ENCODE measurements at regions not wholly inside any gene's neighbourhood (a gene's known extent, or its start where the extent isn't known, plus 50 kb on each side); places are given as distances from the start of the nearest gene placed in this dataset.

GRCh38 chr6:87808005-87808757, 106.1 kb upstream of the AKIRIN2 start:
- no peak for DNase-seq (ENCODE audit: extremely low spot score)
- ChIA-PET CTCF (interaction anchor here (0.8 to 2.3 kb wide), 6 partner anchors 10 to 120 kb away, joined by 3 to 8 read pairs (median 3); no protein-coding TSS in a partner anchor), POLR2A (interaction anchor here (1.1 kb wide), 1 partner anchor 111 kb away, joined by 4 read pairs; no protein-coding TSS in a partner anchor)
- TF ChIP-seq, protein P1, sequence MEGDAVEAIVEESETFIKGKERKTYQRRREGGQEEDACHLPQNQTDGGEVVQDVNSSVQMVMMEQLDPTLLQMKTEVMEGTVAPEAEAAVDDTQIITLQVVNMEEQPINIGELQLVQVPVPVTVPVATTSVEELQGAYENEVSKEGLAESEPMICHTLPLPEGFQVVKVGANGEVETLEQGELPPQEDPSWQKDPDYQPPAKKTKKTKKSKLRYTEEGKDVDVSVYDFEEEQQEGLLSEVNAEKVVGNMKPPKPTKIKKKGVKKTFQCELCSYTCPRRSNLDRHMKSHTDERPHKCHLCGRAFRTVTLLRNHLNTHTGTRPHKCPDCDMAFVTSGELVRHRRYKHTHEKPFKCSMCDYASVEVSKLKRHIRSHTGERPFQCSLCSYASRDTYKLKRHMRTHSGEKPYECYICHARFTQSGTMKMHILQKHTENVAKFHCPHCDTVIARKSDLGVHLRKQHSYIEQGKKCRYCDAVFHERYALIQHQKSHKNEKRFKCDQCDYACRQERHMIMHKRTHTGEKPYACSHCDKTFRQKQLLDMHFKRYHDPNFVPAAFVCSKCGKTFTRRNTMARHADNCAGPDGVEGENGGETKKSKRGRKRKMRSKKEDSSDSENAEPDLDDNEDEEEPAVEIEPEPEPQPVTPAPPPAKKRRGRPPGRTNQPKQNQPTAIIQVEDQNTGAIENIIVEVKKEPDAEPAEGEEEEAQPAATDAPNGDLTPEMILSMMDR (IDR thresholded peaks at IDR 0.05; ENCODE audit: control extremely low read depth, extremely low read depth, low read depth, missing control alignments): no peak

DNA sequence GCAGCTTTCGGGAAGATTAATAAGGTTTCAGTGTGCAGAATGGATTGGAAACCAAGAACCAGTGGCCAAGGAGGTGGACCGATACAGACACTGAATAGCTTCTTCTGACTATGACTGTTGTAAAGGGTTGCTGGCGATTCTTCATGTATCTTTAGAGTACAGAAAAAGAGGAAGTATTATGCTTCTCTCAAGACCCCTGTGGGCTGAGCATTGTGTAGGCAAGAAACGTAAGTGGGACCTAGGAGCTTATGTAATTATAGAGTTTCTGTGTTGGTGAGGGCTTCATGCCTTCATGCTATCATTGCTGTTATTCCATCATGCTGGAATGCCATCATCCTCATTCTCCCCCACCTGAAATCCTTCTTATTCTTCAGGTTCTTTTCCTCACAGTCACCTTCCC, 105.4 kb upstream of the AKIRIN2 start:
- DNase-seq (ENCODE audit: extremely low spot score): peak; percentile 66

DNA sequence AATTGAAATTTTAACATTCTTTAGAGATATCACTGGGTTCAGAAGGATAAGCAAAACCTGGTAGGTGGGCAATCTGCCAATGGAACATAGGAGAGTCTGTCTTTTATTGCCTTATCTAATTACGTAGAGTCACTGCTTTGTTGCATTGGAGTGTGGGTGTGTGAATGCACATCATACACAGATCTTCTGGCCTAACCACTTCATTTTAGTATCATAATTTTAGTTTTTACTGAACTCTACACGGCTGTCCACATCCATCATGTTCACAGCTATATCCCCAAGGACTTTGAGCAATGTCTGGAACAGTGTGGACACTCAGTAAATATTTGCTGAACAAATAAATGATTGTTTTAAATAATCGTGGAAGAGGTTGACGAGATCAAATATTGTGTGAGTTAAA, 104.6 kb upstream of the AKIRIN2 start:
- no peak for DNase-seq (ENCODE audit: extremely low spot score)
- TF ChIP-seq, protein P1 (IDR thresholded peaks at IDR 0.05; ENCODE audit: control extremely low read depth, extremely low read depth, low read depth, missing control alignments): no peak
- ChIA-PET CTCF (interaction anchor here (1.0 to 2.5 kb wide), 11 partner anchors 8 to 127 kb away, joined by 3 to 12 read pairs (median 5); no protein-coding TSS in a partner anchor), POLR2A (no interaction called here)

More for the DNA sequence above, 105.4 kb upstream of the AKIRIN2 start:
- ChIA-PET POLR2A (interaction anchor here (1.1 kb wide), 1 partner anchor 110 kb away, joined by 4 read pairs; no protein-coding TSS in a partner anchor), CTCF (interaction anchor here (0.6 to 2.3 kb wide), 9 partner anchors 9 to 128 kb away, joined by 3 to 12 read pairs (median 3); no protein-coding TSS in a partner anchor)
- TF ChIP-seq, protein P1 (IDR thresholded peaks at IDR 0.05; ENCODE audit: control extremely low read depth, extremely low read depth, low read depth, missing control alignments): no peak

- TF ChIP-seq, protein P1 (IDR thresholded peaks at IDR 0.05; ENCODE audit: control extremely low read depth, extremely low read depth, low read depth, missing control alignments): no peak
- ChIA-PET CTCF (interaction anchor here (1.1 to 2.5 kb wide), 9 partner anchors 8 to 127 kb away, joined by 3 to 12 read pairs (median 5); no protein-coding TSS in a partner anchor), POLR2A (interaction anchor here (0.8 kb wide), 1 partner anchor 120 kb away, joined by 3 read pairs; no protein-coding TSS in a partner anchor)
- no peak for DNase-seq (ENCODE audit: extremely low spot score)
Observed at GRCh38 chr6:87806099-87806498, 104.1 kb upstream of the AKIRIN2 start.

DNA sequence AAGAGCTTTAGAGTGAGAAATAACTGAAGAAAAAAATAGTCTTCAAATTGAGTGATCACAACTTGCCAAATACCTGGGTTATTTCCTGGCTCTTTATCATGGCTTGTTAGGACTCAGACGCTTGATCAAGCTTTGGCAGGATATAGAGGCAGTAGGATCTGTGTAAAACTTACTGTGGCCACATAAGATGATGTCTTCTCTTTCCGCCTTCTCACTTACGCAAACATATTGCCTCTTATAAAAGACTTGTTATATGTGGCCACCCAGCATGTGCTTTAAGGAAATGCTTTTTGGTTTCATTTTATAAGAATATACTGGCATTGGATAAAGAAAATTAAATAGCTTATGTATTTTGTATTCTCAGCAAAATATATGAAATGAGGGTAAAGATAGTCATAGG, 101.8 kb upstream of the AKIRIN2 start:
- POLR2A ChIA-PET: interaction anchor here (0.6 kb wide), 1 partner anchor 47 kb away, joined by 4 read pairs; no protein-coding TSS in a partner anchor

GRCh38 chr6:87799651-87800050, 97.6 kb upstream of the AKIRIN2 start:
- POLR2A ChIA-PET: no interaction called here
- CTCF ChIA-PET: interaction anchor here (1.8 to 2.8 kb wide), 2 partner anchors 7 to 43 kb away, joined by 6 to 8 read pairs; no protein-coding TSS in a partner anchor
- peak; percentile 34 for DNase-seq (ENCODE audit: extremely low spot score)

More for the DNA sequence above, 101.8 kb upstream of the AKIRIN2 start:
- CTCF ChIA-PET: interaction anchor here (1.3 to 1.7 kb wide), 4 partner anchors 22 to 1067 kb away, joined by 3 to 4 read pairs (median 4); no protein-coding TSS in a partner anchor
- DNase-seq (ENCODE audit: extremely low spot score): no peak
- TF ChIP-seq, protein P1 (IDR thresholded peaks at IDR 0.05; ENCODE audit: control extremely low read depth, extremely low read depth, low read depth, missing control alignments): no peak

More at GRCh38 chr6:87799651-87800050, 97.6 kb upstream of the AKIRIN2 start:
- TF ChIP-seq, protein P1 (IDR thresholded peaks at IDR 0.05; ENCODE audit: control extremely low read depth, extremely low read depth, low read depth, missing control alignments): no peak

All from GM10248 (cell line).